GM18505 (cell line): ENCODE measurements at regions not wholly inside any gene's neighbourhood (a gene's known extent, or its start where the extent isn't known, plus 50 kb on each side); places are given as distances from the start of the nearest gene placed in this dataset.

Source experiments
- ATAC-seq: cut with Tn5 transposase; IDR thresholded peaks from one replicate; pipeline ENCODE4 v1.9.1; 2021; ENCODE audit not compliant: unreplicated experiment
- POLR2A ChIP-seq: IDR thresholded peaks from 4 replicates; pipeline ENCODE4 v1.6.1; 2011; ENCODE audit warnings: borderline replicate concordance; ENCODE audit not compliant: insufficient read depth, insufficient read length; ENCODE audit errors: extremely low read depth

GRCh38 chr2:104704496-104705245 is 149.2 kb upstream of the POU3F3 start:
- TF ChIP-seq POLR2A: no peak
- no peak for ATAC-seq

- no peak for TF ChIP-seq POLR2A
- no peak for ATAC-seq
These were observed 146.9 kb upstream of the POU3F3 start for GRCh38 chr2:104707056-104707455.

GRCh38 chr2:104708967-104709366 is 144.9 kb upstream of the POU3F3 start:
- no peak for ATAC-seq
- TF ChIP-seq POLR2A: no peak

- no peak for ATAC-seq
- no peak for TF ChIP-seq POLR2A
These were observed 137.9 kb upstream of the POU3F3 start for GRCh38 chr2:104716061-104716460.

GRCh38 chr2:104733226-104733943 is 120.5 kb upstream of the POU3F3 start:
- TF ChIP-seq POLR2A: no peak
- ATAC-seq: peak; percentile 95

- ATAC-seq: peak; percentile 67
- TF ChIP-seq POLR2A: no peak
These were observed 118.9 kb upstream of the POU3F3 start for GRCh38 chr2:104734937-104735586.

- ATAC-seq: no peak
- TF ChIP-seq POLR2A: no peak
These were observed 117.9 kb upstream of the POU3F3 start for GRCh38 chr2:104736026-104736425.

GRCh38 chr2:104741860-104742259 is 112.1 kb upstream of the POU3F3 start:
- no peak for ATAC-seq
- no peak for TF ChIP-seq POLR2A

- ATAC-seq: no peak
- no peak for TF ChIP-seq POLR2A
These were observed 109.4 kb upstream of the POU3F3 start for GRCh38 chr2:104744537-104744936.

- no peak for TF ChIP-seq POLR2A
- no peak for ATAC-seq
These were observed 108.1 kb upstream of the POU3F3 start for GRCh38 chr2:104745846-104746245.

GRCh38 chr2:104746299-104746698 is 107.6 kb upstream of the POU3F3 start:
- ATAC-seq: no peak
- no peak for TF ChIP-seq POLR2A

- no peak for ATAC-seq
- no peak for TF ChIP-seq POLR2A
These were observed 107.1 kb upstream of the POU3F3 start for GRCh38 chr2:104746858-104747257.

GRCh38 chr2:104749856-104750460 is 104.0 kb upstream of the POU3F3 start:
- TF ChIP-seq POLR2A: no peak

GRCh38 chr2:104752504-104752903 is 101.4 kb upstream of the POU3F3 start:
- no peak for ATAC-seq
- TF ChIP-seq POLR2A: no peak

More at GRCh38 chr2:104749856-104750460, 104.0 kb upstream of the POU3F3 start:
- no peak for ATAC-seq
